ENCODE measurements at regions not wholly inside any gene's neighbourhood (a gene's known extent, or its start where the extent isn't known, plus 50 kb on each side); places are given as distances from the start of the nearest gene placed in this dataset.

GRCh38 chr17:72053449-72053848, 67.4 kb upstream of the SOX9 start:
- Histone ChIP-seq H3K9ac (ENCODE audit: low read depth, low read length) (no peak overlapping the region), H3K9me3 (ENCODE audit: control insufficient read depth, insufficient read depth, low read length) (no peaks in the 10 kb centered on the region), H3K36me3 (ENCODE audit: insufficient read depth, low read length) (no peaks in the 10 kb centered on the region), H3K4me1 (ENCODE audit: insufficient read depth, low read length) (peaks cover 4% of the 10 kb centered on the region; the same call in 1 of the 2 replicates)

DNA sequence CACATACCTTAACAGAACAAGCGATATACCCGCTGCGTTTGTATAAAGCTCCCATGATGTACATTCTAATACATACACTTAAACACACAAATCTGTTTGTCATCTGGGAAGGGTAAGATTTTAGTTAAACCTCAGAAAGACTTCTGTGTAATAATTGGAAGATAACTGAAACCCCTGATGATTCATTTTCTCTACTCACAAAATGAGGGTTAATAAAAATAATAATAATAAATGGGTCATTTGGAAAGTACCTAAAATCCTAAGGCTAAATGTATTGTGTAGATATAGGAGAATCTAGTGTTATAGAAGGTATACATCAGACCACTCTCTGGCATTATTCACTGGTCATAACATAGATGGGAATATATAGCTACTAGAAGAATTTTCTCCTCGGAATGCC, 64.7 kb upstream of the SOX9 start:
- H3K9ac ChIP-seq (ENCODE audit: low read depth, low read length) = no peak overlapping the region
- H3K36me3 ChIP-seq (ENCODE audit: insufficient read depth, low read length) = no peaks in the 10 kb centered on the region
- H3K9me3 ChIP-seq (ENCODE audit: control insufficient read depth, insufficient read depth, low read length) = no peaks in the 10 kb centered on the region
- peaks cover 4% of the 10 kb centered on the region; the same call in 1 of the 2 replicates for H3K4me1 ChIP-seq (ENCODE audit: insufficient read depth, low read length)

- Histone ChIP-seq H3K9ac (ENCODE audit: low read depth, low read length) (no peak overlapping the region), H3K4me1 (ENCODE audit: insufficient read depth, low read length) (peaks cover 4% of the 10 kb centered on the region; the same call in 1 of the 2 replicates), H3K36me3 (ENCODE audit: insufficient read depth, low read length) (no peaks in the 10 kb centered on the region), H3K9me3 (ENCODE audit: control insufficient read depth, insufficient read depth, low read length) (no peaks in the 10 kb centered on the region)
These were observed 64.0 kb upstream of the SOX9 start for GRCh38 chr17:72056727-72057290.

DNA sequence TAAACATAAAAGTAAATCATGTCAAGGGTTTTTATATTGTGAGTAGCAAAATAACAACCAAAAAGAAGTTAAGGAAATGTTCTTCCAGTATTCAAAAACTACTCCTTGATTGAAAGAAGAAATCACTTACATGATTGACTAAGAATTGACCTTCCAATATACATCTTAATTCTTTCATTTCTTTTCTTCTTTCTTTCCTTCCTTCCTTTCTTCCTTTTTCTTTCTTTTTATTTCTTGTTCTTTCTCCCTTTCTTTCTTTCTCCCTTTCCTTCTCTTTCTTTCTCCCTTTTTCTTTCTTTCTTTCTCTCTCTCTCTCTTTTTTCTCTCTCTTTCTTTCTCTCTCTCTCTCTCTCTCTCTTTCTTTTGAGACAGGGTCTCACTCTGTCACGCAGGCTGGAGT, 60.7 kb upstream of the SOX9 start:
- Histone ChIP-seq H3K36me3 (ENCODE audit: insufficient read depth, low read length) (no peaks in the 10 kb centered on the region), H3K4me1 (ENCODE audit: insufficient read depth, low read length) (peaks cover 10% of the 10 kb centered on the region; the same call in 1 of the 2 replicates), H3K9me3 (ENCODE audit: control insufficient read depth, insufficient read depth, low read length) (no peaks in the 10 kb centered on the region), H3K9ac (ENCODE audit: low read depth, low read length) (no peak overlapping the region)

GRCh38 chr17:72063262-72063661, 57.6 kb upstream of the SOX9 start:
- H3K36me3 ChIP-seq (ENCODE audit: insufficient read depth, low read length) = no peaks in the 10 kb centered on the region
- peaks cover 6% of the 10 kb centered on the region; the same call in 1 of the 2 replicates for H3K4me1 ChIP-seq (ENCODE audit: insufficient read depth, low read length)
- no peak overlapping the region for H3K9ac ChIP-seq (ENCODE audit: low read depth, low read length)
- no peaks in the 10 kb centered on the region for H3K9me3 ChIP-seq (ENCODE audit: control insufficient read depth, insufficient read depth, low read length)

GRCh38 chr17:72063756-72064450, 56.9 kb upstream of the SOX9 start:
- no peaks in the 10 kb centered on the region for H3K9me3 ChIP-seq (ENCODE audit: control insufficient read depth, insufficient read depth, low read length)
- H3K9ac ChIP-seq (ENCODE audit: low read depth, low read length) = no peak overlapping the region
- peaks cover 6% of the 10 kb centered on the region; the same call in 1 of the 2 replicates for H3K4me1 ChIP-seq (ENCODE audit: insufficient read depth, low read length)
- no peaks in the 10 kb centered on the region for H3K36me3 ChIP-seq (ENCODE audit: insufficient read depth, low read length)

- Histone ChIP-seq H3K4me1 (ENCODE audit: insufficient read depth, low read length) (peaks cover 6% of the 10 kb centered on the region; the same call in 1 of the 2 replicates), H3K36me3 (ENCODE audit: insufficient read depth, low read length) (no peaks in the 10 kb centered on the region), H3K9me3 (ENCODE audit: control insufficient read depth, insufficient read depth, low read length) (no peaks in the 10 kb centered on the region), H3K9ac (ENCODE audit: low read depth, low read length) (no peak overlapping the region)
These were observed 56.1 kb upstream of the SOX9 start for GRCh38 chr17:72064606-72065193.

GRCh38 chr17:72065556-72065955, 55.3 kb upstream of the SOX9 start:
- peaks cover 6% of the 10 kb centered on the region; the same call in 1 of the 2 replicates for H3K4me1 ChIP-seq (ENCODE audit: insufficient read depth, low read length)
- H3K9ac ChIP-seq (ENCODE audit: low read depth, low read length) = no peak overlapping the region
- no peaks in the 10 kb centered on the region for H3K36me3 ChIP-seq (ENCODE audit: insufficient read depth, low read length)
- H3K9me3 ChIP-seq (ENCODE audit: control insufficient read depth, insufficient read depth, low read length) = no peaks in the 10 kb centered on the region

DNA sequence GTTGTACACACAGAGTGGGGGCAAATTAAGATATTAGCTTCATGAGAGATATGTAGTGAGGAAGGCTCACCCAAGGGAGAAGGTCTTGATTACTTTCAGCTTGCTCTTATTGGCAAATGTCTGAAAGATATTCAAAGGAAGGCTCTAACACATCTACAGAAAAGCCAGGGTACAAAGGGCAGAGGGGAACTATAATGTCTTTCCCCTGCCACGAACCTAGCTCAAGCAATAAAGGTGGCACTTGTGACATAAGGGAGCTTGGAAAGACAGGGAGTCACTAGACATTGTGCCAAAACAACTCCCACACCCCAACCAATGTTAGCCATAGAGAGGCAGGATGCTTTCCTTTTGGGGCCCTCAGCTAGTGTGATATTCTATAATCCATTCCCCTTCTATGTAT, 52.2 kb upstream of the SOX9 start:
- Histone ChIP-seq H3K36me3 (ENCODE audit: insufficient read depth, low read length) (no peaks in the 10 kb centered on the region), H3K4me1 (ENCODE audit: insufficient read depth, low read length) (peaks cover 4% of the 10 kb centered on the region; the same call in 1 of the 2 replicates), H3K9me3 (ENCODE audit: control insufficient read depth, insufficient read depth, low read length) (no peaks in the 10 kb centered on the region), H3K9ac (ENCODE audit: low read depth, low read length) (no peak overlapping the region)

GRCh38 chr17:72069586-72070202, 51.1 kb upstream of the SOX9 start:
- H3K9me3 ChIP-seq (ENCODE audit: control insufficient read depth, insufficient read depth, low read length) = no peaks in the 10 kb centered on the region
- no peak overlapping the region for H3K9ac ChIP-seq (ENCODE audit: low read depth, low read length)
- H3K36me3 ChIP-seq (ENCODE audit: insufficient read depth, low read length) = no peaks in the 10 kb centered on the region
- no peaks in the 10 kb centered on the region for H3K4me1 ChIP-seq (ENCODE audit: insufficient read depth, low read length)

Data from ES-I3 (cell line).